Caco-2 (cell line): ENCODE measurements at regions not wholly inside any gene's neighbourhood (a gene's known extent, or its start where the extent isn't known, plus 50 kb on each side); places are given as distances from the start of the nearest gene placed in this dataset.

ENCODE experiments used
- BruUV-seq: library from RNA; stranded (reverse); fragments of 400-500 nt; replicated peaks from 2 replicates; lab custom pipeline; 2021; lab: Mats Ljungman, UMichigan
- CTCF ChIA-PET: fragments of 300-600 bp; sonication (Branson Sonifier 250); formaldehyde crosslinking; loops from one replicate; lab custom pipeline; 2022; ENCODE audit warnings: antibody characterized with exemption; lab: Charles Lee
- POLR2A ChIA-PET: fragments of 300-600 bp; sonication (Branson Sonifier 250); formaldehyde crosslinking; loops from one replicate; lab custom pipeline; 2022; ENCODE audit warnings: antibody characterized with exemption; lab: Charles Lee
- DNase-seq, 2 experiments: peaks; one replicate each; pipeline versions ENCODE4 v3.0.0 to v3.0.0-alpha.2; 2020 to 2022
- H3K27me3 ChIP-seq: replicated peaks from 2 replicates; pipeline ENCODE4 v1.6.0; 2011; ENCODE audit warnings: low read length; ENCODE audit not compliant: control insufficient read depth, insufficient read depth
- H3K36me3 ChIP-seq: 2 replicates; pipeline ENCODE4 v1.5.1; 2011; ENCODE audit warnings: low read length; ENCODE audit not compliant: control insufficient read depth, insufficient read depth
- H3K4me1 ChIP-seq: fragments of 250-450 bp; sonication (Bioruptor Pico); 2 replicates; pipeline ENCODE4 v1.5.1; 2020; ENCODE audit warnings: mild to moderate bottlenecking
- H3K4me3 ChIP-seq: 2 replicates; pipeline ENCODE4 v1.5.1; 2011; ENCODE audit warnings: low read depth, mild to moderate bottlenecking, control low read depth, low read length
- H3K9me3 ChIP-seq: fragments of 250-450 bp; sonication (Bioruptor Pico); 2 replicates; pipeline ENCODE4 v1.5.1; 2020; ENCODE audit warnings: mild to moderate bottlenecking, moderate library complexity
- H3K27ac Mint-ChIP-seq: one replicate; pipeline ENCODE4 v1.8.0; 2022; ENCODE audit warnings: mixed read lengths; ENCODE audit not compliant: unreplicated experiment
- H3K27me3 Mint-ChIP-seq: one replicate; pipeline ENCODE4 v1.8.0; 2022; ENCODE audit warnings: mixed read lengths; ENCODE audit not compliant: insufficient read depth, unreplicated experiment
- H3K36me3 Mint-ChIP-seq: one replicate; pipeline ENCODE4 v1.8.0; 2022; ENCODE audit warnings: mild to moderate bottlenecking, mixed read lengths; ENCODE audit not compliant: insufficient read depth, unreplicated experiment
- H3K4me1 Mint-ChIP-seq: one replicate; pipeline ENCODE4 v1.8.0; 2022; ENCODE audit warnings: low read depth, mixed read lengths; ENCODE audit not compliant: unreplicated experiment
- H3K4me3 Mint-ChIP-seq: one replicate; pipeline ENCODE4 v1.8.0; 2022; ENCODE audit warnings: mild to moderate bottlenecking, moderate library complexity, mixed read lengths; ENCODE audit not compliant: unreplicated experiment
- H3K9me3 Mint-ChIP-seq: one replicate; pipeline ENCODE4 v1.8.0; 2022; ENCODE audit warnings: mixed read lengths; ENCODE audit not compliant: unreplicated experiment
- intact Hi-C: fragments of 100-400 bp; cut with micrococcal nuclease; formaldehyde crosslinking; loops from one replicate; pipeline ENCODE4 v1.10.0; 2022; ENCODE audit not compliant: unreplicated experiment
- TF ChIP-seq, protein P1 (sequence below), 2 experiments: fragments of 200-600 bp in 1 of 2; IDR thresholded peaks; 1 replicate in 1 of 2; 2 replicates in 1 of 2; pipeline versions ENCODE4 v1.5.1 to v1.8.0; 2011 to 2022; ENCODE audit warnings: antibody characterized with exemption in 1 of 2, control low read depth in 1 of 2, inconsistent platforms in 1 of 2, low read depth in 1 of 2, low read length in 1 of 2, mild to moderate bottlenecking in 1 of 2, moderate library complexity in 1 of 2; ENCODE audit not compliant: insufficient read depth in 1 of 2, severe bottlenecking in 1 of 2, unreplicated experiment in 1 of 2

DNA sequence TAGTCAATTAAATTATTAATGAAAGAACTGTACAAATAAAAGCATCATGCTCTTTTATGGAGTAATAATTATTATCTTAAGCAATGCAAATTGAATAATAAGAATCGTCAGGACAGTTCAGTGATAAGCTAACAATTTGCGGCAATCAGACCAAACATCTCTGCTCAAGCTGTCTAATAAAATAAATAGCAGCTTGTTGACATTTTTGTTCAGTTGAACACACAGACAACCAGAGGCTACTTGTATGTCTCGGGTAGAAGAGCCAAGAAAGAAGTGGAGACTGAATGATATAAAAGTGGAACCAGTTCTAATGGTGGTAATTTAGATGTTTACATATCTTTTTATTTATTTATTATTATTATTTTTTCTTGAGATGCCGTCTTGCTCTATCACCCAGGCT, 57.4 kb upstream of the FOXN3 start:
- Histone ChIP-seq H3K36me3 (no peaks in the 10 kb centered on the region), H3K4me1 (no peaks in the 10 kb centered on the region), H3K9me3 (no peaks in the 10 kb centered on the region), H3K27me3 (no peaks in the 10 kb centered on the region), H3K4me3 (no peak overlapping the region)
- ChIA-PET CTCF (no interaction called here), POLR2A (no interaction called here)
- intact Hi-C loops: no loop called here
- no peak for DNase-seq
- no peaks in the 10 kb centered on the region for H3K36me3 Mint-ChIP-seq
- no peaks in the 10 kb centered on the region for H3K27me3 Mint-ChIP-seq
- TF ChIP-seq, protein P1, sequence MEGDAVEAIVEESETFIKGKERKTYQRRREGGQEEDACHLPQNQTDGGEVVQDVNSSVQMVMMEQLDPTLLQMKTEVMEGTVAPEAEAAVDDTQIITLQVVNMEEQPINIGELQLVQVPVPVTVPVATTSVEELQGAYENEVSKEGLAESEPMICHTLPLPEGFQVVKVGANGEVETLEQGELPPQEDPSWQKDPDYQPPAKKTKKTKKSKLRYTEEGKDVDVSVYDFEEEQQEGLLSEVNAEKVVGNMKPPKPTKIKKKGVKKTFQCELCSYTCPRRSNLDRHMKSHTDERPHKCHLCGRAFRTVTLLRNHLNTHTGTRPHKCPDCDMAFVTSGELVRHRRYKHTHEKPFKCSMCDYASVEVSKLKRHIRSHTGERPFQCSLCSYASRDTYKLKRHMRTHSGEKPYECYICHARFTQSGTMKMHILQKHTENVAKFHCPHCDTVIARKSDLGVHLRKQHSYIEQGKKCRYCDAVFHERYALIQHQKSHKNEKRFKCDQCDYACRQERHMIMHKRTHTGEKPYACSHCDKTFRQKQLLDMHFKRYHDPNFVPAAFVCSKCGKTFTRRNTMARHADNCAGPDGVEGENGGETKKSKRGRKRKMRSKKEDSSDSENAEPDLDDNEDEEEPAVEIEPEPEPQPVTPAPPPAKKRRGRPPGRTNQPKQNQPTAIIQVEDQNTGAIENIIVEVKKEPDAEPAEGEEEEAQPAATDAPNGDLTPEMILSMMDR (IDR thresholded peaks at IDR 0.05; ENCODE audit: insufficient read depth in 1 of 2, low read depth in 1 of 2, low read length in 1 of 2, severe bottlenecking in 1 of 2, unreplicated experiment in 1 of 2): no peak
- no TSS peak for BruUV-seq
- H3K4me1 Mint-ChIP-seq: no peaks in the 10 kb centered on the region
- H3K4me3 Mint-ChIP-seq: no peak overlapping the region
- no peak overlapping the region for H3K27ac Mint-ChIP-seq
- H3K9me3 Mint-ChIP-seq: no peaks in the 10 kb centered on the region

DNA sequence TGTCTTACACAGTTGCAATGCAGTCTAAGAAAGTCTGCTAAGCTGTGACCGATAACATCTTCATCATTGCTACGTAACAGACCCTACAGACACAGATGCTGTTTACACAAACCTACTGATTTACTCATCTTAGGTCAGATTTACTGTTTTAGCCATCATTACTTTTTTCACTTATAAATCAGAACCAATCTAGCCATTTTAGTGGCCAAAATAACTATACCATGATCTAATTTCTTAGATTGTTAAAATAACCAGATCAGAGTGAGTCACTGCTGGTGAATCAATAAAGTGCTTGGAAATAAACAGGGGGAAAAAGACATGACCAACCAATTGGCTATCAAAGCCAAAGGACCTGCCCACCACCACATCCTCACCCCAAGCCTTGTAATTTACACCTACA, 57.0 kb upstream of the FOXN3 start:
- no peak overlapping the region for H3K4me3 ChIP-seq
- H3K9me3 Mint-ChIP-seq: no peaks in the 10 kb centered on the region
- no peaks in the 10 kb centered on the region for H3K4me1 Mint-ChIP-seq
- no peaks in the 10 kb centered on the region for H3K27me3 ChIP-seq
- ChIA-PET POLR2A (no interaction called here), CTCF (no interaction called here)
- H3K4me1 ChIP-seq: no peaks in the 10 kb centered on the region
- H3K36me3 ChIP-seq: no peaks in the 10 kb centered on the region
- TF ChIP-seq, protein P1 (IDR thresholded peaks at IDR 0.05; ENCODE audit: insufficient read depth in 1 of 2, low read depth in 1 of 2, low read length in 1 of 2, severe bottlenecking in 1 of 2, unreplicated experiment in 1 of 2): no peak
- intact Hi-C loops: no loop called here
- no TSS peak for BruUV-seq
- no peak overlapping the region for H3K27ac Mint-ChIP-seq
- H3K4me3 Mint-ChIP-seq: no peak overlapping the region
- no peaks in the 10 kb centered on the region for H3K9me3 ChIP-seq
- no peaks in the 10 kb centered on the region for H3K36me3 Mint-ChIP-seq
- H3K27me3 Mint-ChIP-seq: no peaks in the 10 kb centered on the region
- no peak for DNase-seq

DNA sequence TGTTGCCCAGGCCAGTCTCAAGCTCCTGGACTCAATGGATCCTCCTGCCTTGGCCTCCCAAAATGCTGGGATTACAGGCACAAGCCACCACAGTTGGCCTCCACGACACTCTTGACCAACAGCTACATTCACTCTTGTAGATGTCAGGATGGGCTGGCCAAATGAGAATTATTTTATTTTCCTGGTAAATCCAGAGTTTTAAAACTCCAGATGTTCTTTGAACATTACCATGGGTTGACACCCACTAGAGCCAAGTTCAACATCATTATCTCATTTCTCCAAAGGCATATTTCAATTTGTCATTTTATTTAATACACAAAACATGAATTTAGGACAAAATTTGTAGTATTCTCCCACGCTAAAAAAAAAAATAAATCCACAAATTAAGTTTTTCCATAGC, 56.5 kb upstream of the FOXN3 start:
- CTCF ChIA-PET: no interaction called here

More for the DNA sequence above, 56.5 kb upstream of the FOXN3 start:
- no peaks in the 10 kb centered on the region for H3K27me3 Mint-ChIP-seq
- peak overlapping the region; percentile 46 for H3K27ac Mint-ChIP-seq
- H3K36me3 Mint-ChIP-seq: no peaks in the 10 kb centered on the region
- H3K4me1 Mint-ChIP-seq: no peaks in the 10 kb centered on the region
- Histone ChIP-seq H3K36me3 (no peaks in the 10 kb centered on the region), H3K4me3 (no peak overlapping the region), H3K4me1 (no peaks in the 10 kb centered on the region), H3K9me3 (no peaks in the 10 kb centered on the region), H3K27me3 (no peaks in the 10 kb centered on the region)
- TF ChIP-seq, protein P1 (IDR thresholded peaks at IDR 0.05; ENCODE audit: insufficient read depth in 1 of 2, low read depth in 1 of 2, low read length in 1 of 2, severe bottlenecking in 1 of 2, unreplicated experiment in 1 of 2): no peak
- no TSS peak for BruUV-seq
- DNase-seq: no peak
- intact Hi-C loops: no loop called here
- no peaks in the 10 kb centered on the region for H3K9me3 Mint-ChIP-seq
- POLR2A ChIA-PET: no interaction called here
- no peak overlapping the region for H3K4me3 Mint-ChIP-seq
